Esophagus squamous epithelium (tissue), 5 donors: ENCODE measurements at regions not wholly inside any gene's neighbourhood (a gene's known extent, or its start where the extent isn't known, plus 50 kb on each side); places are given as distances from the start of the nearest gene placed in this dataset.

Source experiments
- DNase-seq: peaks from one replicate; lab custom pipeline; 2025; lab: John Stamatoyannopoulos, UW
- H3K27ac ChIP-seq, 4 donors: fragments of 200-600 bp; sonication (generic); one replicate each; pipeline ENCODE4 v1.5.1; 2016 to 2019; ENCODE audit warnings: mild to moderate bottlenecking in 1 of 4
- H3K27me3 ChIP-seq, 4 donors: fragments of 200-600 bp; sonication (generic); 1 replicate in 3 of 4; 2 replicates in 1 of 4; pipeline versions ENCODE4 v1.5.1 to v1.6.0; 2017 to 2021; ENCODE audit warnings: antibody characterized with exemption in 1 of 4
- H3K36me3 ChIP-seq, 3 donors: fragments of 200-600 bp; sonication (generic); one replicate each; pipeline ENCODE4 v1.5.1; 2016 to 2019
- H3K4me1 ChIP-seq, 3 donors: fragments of 200-600 bp; sonication (generic); one replicate each; pipeline ENCODE4 v1.5.1; 2017 to 2019
- H3K4me3 ChIP-seq, 4 donors: fragments of 200-600 bp; sonication (generic); 1 replicate in 3 of 4; 2 replicates in 1 of 4; pipeline ENCODE4 v1.5.1; 2016 to 2019; ENCODE audit warnings: mild to moderate bottlenecking in 2 of 4, moderate library complexity in 1 of 4
- H3K9me3 ChIP-seq, 3 donors: fragments of 200-600 bp; sonication (generic); one replicate each; pipeline ENCODE4 v1.5.1; 2016 to 2019
- CTCF ChIP-seq, 6 experiments: fragments of 450-650 bp in 4 of 6; fragments of 200-600 bp in 2 of 6; sonication (generic) in 2 of 6; IDR thresholded peaks; one replicate each; pipeline ENCODE4 v1.5.1; 2016 to 2019; ENCODE audit warnings: antibody characterized with exemption in 6 of 6, mild to moderate bottlenecking in 4 of 6, moderate library complexity in 4 of 6
- POLR2A ChIP-seq, 4 donors: fragments of 450-650 bp; IDR thresholded peaks; one replicate each; pipeline ENCODE4 v1.6.1; 2017; ENCODE audit warnings: antibody characterized with exemption in 4 of 4, mild to moderate bottlenecking in 4 of 4, moderate library complexity in 3 of 4
- WGBS, 2 donors: methylation state at CpG; one replicate each; pipeline ENCODE4 v1.1.5; 2018; 5-methylcytosine and 5-hydroxymethylcytosine counted together
- intact Hi-C: fragments of 100-400 bp; cut with DNase I; formaldehyde crosslinking; loops from one replicate; pipeline ENCODE4 v1.15.0; 2022
- donor health status: DM: yes; HTN: yes; CAD: no.

- Histone ChIP-seq H3K9me3 (no peaks in the 10 kb centered on the region), H3K36me3 (no peaks in the 10 kb centered on the region), H3K4me1 (peaks cover 0 to 8% (median 0%) of the 10 kb centered on the region in 3 donors), H3K4me3 (no peak overlapping the region), H3K27me3 (no peaks in the 10 kb centered on the region), H3K27ac (no peak overlapping the region)
- no peak for TF ChIP-seq POLR2A (IDR thresholded peaks at IDR 0.05)
- no peak for TF ChIP-seq CTCF (IDR thresholded peaks at IDR 0.05)
- no peak for DNase-seq
- intact Hi-C loops: no loop called here
Observed at GRCh38 chr1:183736343-183736742, 68.6 kb upstream of the RGL1 start.

GRCh38 chr1:183735069-183735860 lies 69.7 kb upstream of the RGL1 start:
- DNase-seq: no peak
- intact Hi-C loops: no loop called here
- H3K4me3 ChIP-seq: no peak overlapping the region
- no peaks in the 10 kb centered on the region for H3K9me3 ChIP-seq
- no peaks in the 10 kb centered on the region for H3K36me3 ChIP-seq
- H3K27me3 ChIP-seq: no peaks in the 10 kb centered on the region
- H3K27ac ChIP-seq: peak overlapping the region in 1 of 4 donors; percentile 3
- 53 to 86% methylated on average over 1 of the region's 1 CpG for WGBS, 2 donors
- TF ChIP-seq POLR2A (IDR thresholded peaks at IDR 0.05): no peak
- no peak for TF ChIP-seq CTCF (IDR thresholded peaks at IDR 0.05)
- peaks cover 0 to 8% (median 0%) of the 10 kb centered on the region in 3 donors for H3K4me1 ChIP-seq

GRCh38 chr1:183734543-183735036 lies 70.3 kb upstream of the RGL1 start:
- TF ChIP-seq POLR2A (IDR thresholded peaks at IDR 0.05) (no peak), CTCF (IDR thresholded peaks at IDR 0.05) (no peak)
- Histone ChIP-seq H3K36me3 (no peaks in the 10 kb centered on the region), H3K4me1 (peaks cover 0 to 8% (median 0%) of the 10 kb centered on the region in 3 donors), H3K27me3 (no peaks in the 10 kb centered on the region), H3K9me3 (no peaks in the 10 kb centered on the region), H3K27ac (peak overlapping the region in 1 of 4 donors; percentile 3), H3K4me3 (no peak overlapping the region)
- intact Hi-C loops: no loop called here
- no peak for DNase-seq
- 30 to 56% methylated on average over 5 of the region's 5 CpGs for WGBS, 2 donors

- Histone ChIP-seq H3K9me3 (no peaks in the 10 kb centered on the region), H3K36me3 (no peaks in the 10 kb centered on the region), H3K4me1 (peaks cover 0 to 8% (median 0%) of the 10 kb centered on the region in 3 donors), H3K27me3 (no peaks in the 10 kb centered on the region), H3K4me3 (no peak overlapping the region), H3K27ac (peak overlapping the region in 1 of 4 donors; percentile 7)
- DNase-seq: no peak
- WGBS, 2 donors: 90% methylated on average over 2 of the region's 2 CpGs
- TF ChIP-seq CTCF (IDR thresholded peaks at IDR 0.05) (no peak), POLR2A (IDR thresholded peaks at IDR 0.05) (no peak)
- intact Hi-C loops: no loop called here
Observed at GRCh38 chr1:183733715-183734114, 71.2 kb upstream of the RGL1 start.

GRCh38 chr1:183732236-183732880 lies 72.6 kb upstream of the RGL1 start:
- WGBS, 2 donors: 73 to 80% methylated on average over 6 of the region's 6 CpGs
- H3K4me1 ChIP-seq: peaks cover 0 to 8% (median 0%) of the 10 kb centered on the region in 3 donors
- no peak for DNase-seq

More at GRCh38 chr1:183732236-183732880, 72.6 kb upstream of the RGL1 start:
- Histone ChIP-seq H3K9me3 (no peaks in the 10 kb centered on the region), H3K4me3 (no peak overlapping the region), H3K27me3 (no peaks in the 10 kb centered on the region), H3K36me3 (no peaks in the 10 kb centered on the region), H3K27ac (no peak overlapping the region)
- intact Hi-C loops: no loop called here
- TF ChIP-seq POLR2A (IDR thresholded peaks at IDR 0.05): no peak
- TF ChIP-seq CTCF (IDR thresholded peaks at IDR 0.05): no peak
